ENCODE measurements at regions not wholly inside any gene's neighbourhood (a gene's known extent, or its start where the extent isn't known, plus 50 kb on each side); places are given as distances from the start of the nearest gene placed in this dataset.

- 53 to 100% (median 89%) methylated on average over 1 to 6 of the region's 6 CpGs; no CpG with 5 or more reads in 2 of the 10 experiments for WGBS, 10 experiments
- in situ Hi-C loops (cut with MboI; ENCODE audit: low pct_unique_long_range_greater_than_20kb in 2 of 9, low sequenced_read_pairs in 9 of 9, unreplicated experiment in 9 of 9) = no loop called here
- ATAC-seq (replicated peaks in 6 of 8) = no peak
- Histone ChIP-seq H3K4me3 (no peak overlapping the region), H3K27ac (no peak overlapping the region), H3K4me1 (replicated peaks in 1 of 2) (peaks cover 0 to 2% of the 10 kb centered on the region in 2 donors)
Observed at GRCh38 chr13:40433001-40433400, 233.4 kb downstream of the FOXO1 start.

GRCh38 chr13:40433577-40433976 lies 232.9 kb downstream of the FOXO1 start:
- in situ Hi-C loops (cut with MboI; ENCODE audit: low pct_unique_long_range_greater_than_20kb in 2 of 9, low sequenced_read_pairs in 9 of 9, unreplicated experiment in 9 of 9) = no loop called here
- no peak overlapping the region for H3K4me3 ChIP-seq
- 94 to 100% (median 98%) methylated on average over 1 to 4 of the region's 4 CpGs; no CpG with 5 or more reads in 4 of the 10 experiments for WGBS, 10 experiments

GRCh38 chr13:40434516-40435397 lies 231.7 kb downstream of the FOXO1 start:
- no peak overlapping the region for H3K4me3 ChIP-seq
- in situ Hi-C loops (cut with MboI; ENCODE audit: low pct_unique_long_range_greater_than_20kb in 2 of 9, low sequenced_read_pairs in 9 of 9, unreplicated experiment in 9 of 9) = no loop called here

More at GRCh38 chr13:40433577-40433976, 232.9 kb downstream of the FOXO1 start:
- Histone ChIP-seq H3K4me1 (replicated peaks in 1 of 2) (peaks cover 0 to 2% of the 10 kb centered on the region in 2 donors), H3K27ac (no peak overlapping the region)
- no peak for ATAC-seq (replicated peaks in 6 of 8)

GRCh38 chr13:40438022-40438680 lies 228.3 kb downstream of the FOXO1 start:
- Histone ChIP-seq H3K4me1 (replicated peaks in 1 of 2) (no peaks in the 10 kb centered on the region), H3K27ac (no peak overlapping the region), H3K4me3 (no peak overlapping the region)
- in situ Hi-C loops (cut with MboI; ENCODE audit: low pct_unique_long_range_greater_than_20kb in 2 of 9, low sequenced_read_pairs in 9 of 9, unreplicated experiment in 9 of 9) = no loop called here
- WGBS, 10 experiments = 31 to 84% (median 61%) methylated on average over 1 to 6 of the region's 6 CpGs; no CpG with 5 or more reads in 1 of the 10 experiments
- no peak for ATAC-seq (replicated peaks in 6 of 8)

More at GRCh38 chr13:40434516-40435397, 231.7 kb downstream of the FOXO1 start:
- H3K4me1 ChIP-seq (replicated peaks in 1 of 2) = peaks cover 0 to 2% of the 10 kb centered on the region in 2 donors
- no peak overlapping the region for H3K27ac ChIP-seq
- WGBS, 10 experiments = 22 to 100% (median 59%) methylated on average over 1 to 3 of the region's 4 CpGs; no CpG with 5 or more reads in 2 of the 10 experiments
- no peak for ATAC-seq (replicated peaks in 6 of 8)

GRCh38 chr13:40438999-40439797 lies 227.2 kb downstream of the FOXO1 start:
- no peak overlapping the region for H3K4me3 ChIP-seq
- no peaks in the 10 kb centered on the region for H3K4me1 ChIP-seq (replicated peaks in 1 of 2)
- no peak overlapping the region for H3K27ac ChIP-seq
- WGBS, 10 experiments = 16 to 92% (median 74%) methylated on average over 1 to 10 of the region's 12 CpGs
- ATAC-seq (replicated peaks in 6 of 8) = peak in 2 of 8 experiments; percentile 22 to 82
- in situ Hi-C loops (cut with MboI; ENCODE audit: low pct_unique_long_range_greater_than_20kb in 2 of 9, low sequenced_read_pairs in 9 of 9, unreplicated experiment in 9 of 9) = no loop called here

- Histone ChIP-seq H3K4me3 (no peak overlapping the region), H3K27ac (no peak overlapping the region), H3K4me1 (replicated peaks in 1 of 2) (no peaks in the 10 kb centered on the region)
- in situ Hi-C loops (cut with MboI; ENCODE audit: low pct_unique_long_range_greater_than_20kb in 2 of 9, low sequenced_read_pairs in 9 of 9, unreplicated experiment in 9 of 9) = no loop called here
- ATAC-seq (replicated peaks in 6 of 8) = peak in 1 of 8 experiments; percentile 13
Observed at GRCh38 chr13:40439928-40440327, 226.5 kb downstream of the FOXO1 start.

GRCh38 chr13:40440990-40441820 lies 225.2 kb downstream of the FOXO1 start:
- Histone ChIP-seq H3K4me3 (no peak overlapping the region), H3K4me1 (replicated peaks in 1 of 2) (no peaks in the 10 kb centered on the region), H3K27ac (no peak overlapping the region)
- in situ Hi-C loops (cut with MboI; ENCODE audit: low pct_unique_long_range_greater_than_20kb in 2 of 9, low sequenced_read_pairs in 9 of 9, unreplicated experiment in 9 of 9) = no loop called here
- no peak for ATAC-seq (replicated peaks in 6 of 8)
- WGBS, 10 experiments = 51 to 94% (median 86%) methylated on average over 2 to 9 of the region's 9 CpGs

GRCh38 chr13:40442231-40442630 lies 224.2 kb downstream of the FOXO1 start:
- Histone ChIP-seq H3K27ac (no peak overlapping the region), H3K4me1 (replicated peaks in 1 of 2) (no peaks in the 10 kb centered on the region), H3K4me3 (no peak overlapping the region)
- in situ Hi-C loops (cut with MboI; ENCODE audit: low pct_unique_long_range_greater_than_20kb in 2 of 9, low sequenced_read_pairs in 9 of 9, unreplicated experiment in 9 of 9) = no loop called here
- WGBS, 10 experiments = 60 to 96% (median 80%) methylated on average over 1 to 5 of the region's 5 CpGs; no CpG with 5 or more reads in 4 of the 10 experiments
- no peak for ATAC-seq (replicated peaks in 6 of 8)

- in situ Hi-C loops (cut with MboI; ENCODE audit: low pct_unique_long_range_greater_than_20kb in 2 of 9, low sequenced_read_pairs in 9 of 9, unreplicated experiment in 9 of 9) = no loop called here
- no peak overlapping the region for H3K4me3 ChIP-seq
- no peaks in the 10 kb centered on the region for H3K4me1 ChIP-seq (replicated peaks in 1 of 2)
- ATAC-seq (replicated peaks in 6 of 8) = peak in 2 of 8 experiments; percentile 6 to 26
- WGBS, 10 experiments = 40 to 100% (median 63%) methylated on average over 1 to 5 of the region's 6 CpGs; no CpG with 5 or more reads in 2 of the 10 experiments
- no peak overlapping the region for H3K27ac ChIP-seq
Observed at GRCh38 chr13:40442826-40443225, 223.6 kb downstream of the FOXO1 start.

- H3K27ac ChIP-seq = no peak overlapping the region
- ATAC-seq (replicated peaks in 6 of 8) = no peak
- no peak overlapping the region for H3K4me3 ChIP-seq
- in situ Hi-C loops (cut with MboI; ENCODE audit: low pct_unique_long_range_greater_than_20kb in 2 of 9, low sequenced_read_pairs in 9 of 9, unreplicated experiment in 9 of 9) = no loop called here
- 74 to 100% (median 86%) methylated on average over 1 to 3 of the region's 3 CpGs; no CpG with 5 or more reads in 1 of the 10 experiments for WGBS, 10 experiments
- no peaks in the 10 kb centered on the region for H3K4me1 ChIP-seq (replicated peaks in 1 of 2)
Observed at GRCh38 chr13:40444241-40444640, 222.2 kb downstream of the FOXO1 start.

- 45 to 100% (median 90%) methylated on average over 1 to 7 of the region's 11 CpGs; no CpG with 5 or more reads in 1 of the 10 experiments for WGBS, 10 experiments
- in situ Hi-C loops (cut with MboI; ENCODE audit: low pct_unique_long_range_greater_than_20kb in 2 of 9, low sequenced_read_pairs in 9 of 9, unreplicated experiment in 9 of 9) = no loop called here
- Histone ChIP-seq H3K4me3 (no peak overlapping the region), H3K27ac (no peak overlapping the region), H3K4me1 (replicated peaks in 1 of 2) (no peaks in the 10 kb centered on the region)
- no peak for ATAC-seq (replicated peaks in 6 of 8)
Observed at GRCh38 chr13:40445557-40445990, 220.9 kb downstream of the FOXO1 start.

GRCh38 chr13:40446365-40446764 lies 220.1 kb downstream of the FOXO1 start:
- ATAC-seq (replicated peaks in 6 of 8) = peak in 3 of 8 experiments; percentile 39 to 90 (median 86)
- WGBS, 10 experiments = 88 to 100% (median 94%) methylated on average over 1 to 2 of the region's 2 CpGs; no CpG with 5 or more reads in 6 of the 10 experiments

More at GRCh38 chr13:40446365-40446764, 220.1 kb downstream of the FOXO1 start:
- Histone ChIP-seq H3K4me1 (replicated peaks in 1 of 2) (no peaks in the 10 kb centered on the region), H3K4me3 (no peak overlapping the region), H3K27ac (no peak overlapping the region)
- in situ Hi-C loops (cut with MboI; ENCODE audit: low pct_unique_long_range_greater_than_20kb in 2 of 9, low sequenced_read_pairs in 9 of 9, unreplicated experiment in 9 of 9) = no loop called here

Data from motor neuron (in vitro differentiated cells).